ENCODE measurements at regions not wholly inside any gene's neighbourhood (a gene's known extent, or its start where the extent isn't known, plus 50 kb on each side); places are given as distances from the start of the nearest gene placed in this dataset.

GRCh38 chr12:75564398-75564797 lies 53.0 kb upstream of the KRR1 start:
- Histone ChIP-seq H3K27me3 (ENCODE audit: insufficient read depth) (no peaks in the 10 kb centered on the region), H3K9me3 (no peaks in the 10 kb centered on the region), H3K27ac (ENCODE audit: low read depth in 2 of 2, low read length in 1 of 2) (peak overlapping the region in 1 of 2 experiments; percentile 22; a peak in 1 of 4 replicates), H3K4me1 (ENCODE audit: control insufficient read depth in 1 of 2, insufficient read depth in 2 of 2, low read depth in 1 of 2, low read length in 1 of 2) (peaks cover 0 to 2% of the 10 kb centered on the region in 2 experiments; a peak in 1 of 4 replicates), H4K20me1 (ENCODE audit: insufficient read depth) (no peaks in the 10 kb centered on the region), H3K9ac (no peak overlapping the region), H3K4me2 (no peak overlapping the region), H3K36me3 (replicated peaks in 1 of 2; ENCODE audit: control insufficient read depth in 1 of 2, insufficient read depth in 2 of 2, low read length in 1 of 2) (no peaks in the 10 kb centered on the region), H3K4me3 (ENCODE audit: low read depth in 2 of 2, low read length in 1 of 2) (no peak overlapping the region), H2AFZ (ENCODE audit: low read depth) (no peak overlapping the region), H3K9me2 (no peaks in the 10 kb centered on the region), H3K79me2 (ENCODE audit: insufficient read depth) (no peaks in the 10 kb centered on the region), H3F3A (replicated peaks; ENCODE audit: insufficient read depth) (no peaks in the 10 kb centered on the region)
- ChIA-PET CTCF (interaction anchor here (1.0 to 1.9 kb wide), 2 partner anchors 467 to 473 kb away, joined by 3 to 7 read pairs; no protein-coding TSS in a partner anchor), POLR2A (no interaction called here)
- WGBS (ENCODE audit: low lambda C conversion rate) = 51% methylated on average over 2 of the region's 2 CpGs
- DNase-seq = no peak
- 0 out of 2 replicates have a peak, but pooled peaks have one; percentile 24 for TF ChIP-seq RCOR1 (IDR thresholded peaks at IDR 0.05; ENCODE audit: low read length)
- TF ChIP-seq EP300 (IDR thresholded peaks at IDR 0.05; ENCODE audit: borderline replicate concordance in 1 of 2, low read depth in 1 of 2, low read length in 1 of 2) = peak in 1 of 2 experiments; percentile 33; a peak in 1 of 4 replicates
- TF ChIP-seq FOXM1 (IDR thresholded peaks at IDR 0.05; ENCODE audit: low read depth) = no peak
- TF ChIP-seq PBX3 (IDR thresholded peaks at IDR 0.05) = no peak
- TF ChIP-seq SMC3 (IDR thresholded peaks at IDR 0.05; ENCODE audit: low read depth, low read length) = no peak
- TF ChIP-seq USF2 (IDR thresholded peaks at IDR 0.05; ENCODE audit: borderline replicate concordance, low read depth, low read length) = no peak

GRCh38 chr12:75563351-75563750 lies 51.9 kb upstream of the KRR1 start:
- Histone ChIP-seq H3K9me3 (no peaks in the 10 kb centered on the region), H3K4me1 (ENCODE audit: control insufficient read depth in 1 of 2, insufficient read depth in 2 of 2, low read depth in 1 of 2, low read length in 1 of 2) (peaks cover 0 to 2% of the 10 kb centered on the region in 2 experiments; a peak in 1 of 4 replicates), H3K79me2 (ENCODE audit: insufficient read depth) (no peaks in the 10 kb centered on the region), H3K9ac (no peak overlapping the region), H3K27me3 (ENCODE audit: insufficient read depth) (no peaks in the 10 kb centered on the region), H3K4me3 (ENCODE audit: low read depth in 2 of 2, low read length in 1 of 2) (no peak overlapping the region), H3K36me3 (replicated peaks in 1 of 2; ENCODE audit: control insufficient read depth in 1 of 2, insufficient read depth in 2 of 2, low read length in 1 of 2) (no peaks in the 10 kb centered on the region), H4K20me1 (ENCODE audit: insufficient read depth) (no peaks in the 10 kb centered on the region), H3K27ac (ENCODE audit: low read depth in 2 of 2, low read length in 1 of 2) (no peak overlapping the region), H3K4me2 (no peak overlapping the region), H2AFZ (ENCODE audit: low read depth) (no peak overlapping the region), H3F3A (replicated peaks; ENCODE audit: insufficient read depth) (no peaks in the 10 kb centered on the region), H3K9me2 (no peaks in the 10 kb centered on the region)
- no peak for DNase-seq
- CTCF ChIA-PET = interaction anchor here (1.0 kb wide), 1 partner anchor 468 kb away, joined by 3 read pairs; no protein-coding TSS in a partner anchor
- WGBS (ENCODE audit: low lambda C conversion rate) = 84% methylated on average over 2 of the region's 2 CpGs
- TF ChIP-seq EP300 (IDR thresholded peaks at IDR 0.05; ENCODE audit: borderline replicate concordance in 1 of 2, low read depth in 1 of 2, low read length in 1 of 2) (no peak), RAD21 (IDR thresholded peaks at IDR 0.05; ENCODE audit: low read length) (no peak), SIN3A (IDR thresholded peaks at IDR 0.05; ENCODE audit: borderline replicate concordance, low read depth, low read length) (no peak), FOXM1 (IDR thresholded peaks at IDR 0.05; ENCODE audit: low read depth) (no peak), USF1 (IDR thresholded peaks at IDR 0.05; ENCODE audit: borderline replicate concordance, low read depth) (no peak), GABPA (IDR thresholded peaks at IDR 0.05; ENCODE audit: low read depth) (no peak), USF2 (IDR thresholded peaks at IDR 0.05; ENCODE audit: borderline replicate concordance, low read depth, low read length) (no peak), MXI1 (IDR thresholded peaks at IDR 0.05; ENCODE audit: low read depth, low read length) (no peak), TAF1 (IDR thresholded peaks at IDR 0.05; ENCODE audit: borderline replicate concordance, low read depth, low read length) (no peak), RFX5 (IDR thresholded peaks at IDR 0.05; ENCODE audit: low read length) (no peak)
- POLR2A ChIA-PET = no interaction called here
